Endothelial cell of umbilical vein (primary cell): ENCODE measurements at regions not wholly inside any gene's neighbourhood (a gene's known extent, or its start where the extent isn't known, plus 50 kb on each side); places are given as distances from the start of the nearest gene placed in this dataset.

Experiments used
- BruUV-seq: library from RNA; stranded (reverse); fragments of 400-500 nt; replicated peaks from 2 replicates; lab custom pipeline; 2021; lab: Mats Ljungman, UMichigan
- CTCF ChIA-PET: fragments of 300-600, 350-600 bp; sonication (Branson Sonifier 250); formaldehyde crosslinking; loops from one replicate; lab custom pipeline; 2021; ENCODE audit warnings: antibody characterized with exemption, inconsistent platforms; lab: Charles Lee
- POLR2A ChIA-PET: fragments of 300-600, 350-600 bp; sonication (Branson Sonifier 250); formaldehyde crosslinking; loops from one replicate; lab custom pipeline; 2021; ENCODE audit warnings: antibody characterized with exemption, inconsistent platforms; lab: Charles Lee
- DNase-seq: peaks from one replicate; pipeline ENCODE4 v3.0.0-alpha.2; 2011; ENCODE audit warnings: low read depth, low spot score
- FAIRE-seq: peaks from 2 replicates; lab custom pipeline; 2011; peaks lifted over from hg19 to GRCh38; lab: Jason Lieb, UNC
- H2AFZ ChIP-seq: 2 replicates; pipeline ENCODE4 v1.6.0; 2012; ENCODE audit warnings: low read depth, low read length, control low read depth, inconsistent platforms
- H3K27ac ChIP-seq: 2 replicates; pipeline ENCODE4 v1.5.1; 2011; ENCODE audit warnings: low read depth, mild to moderate bottlenecking, control low read depth, low read length, moderate library complexity; ENCODE audit not compliant: insufficient read depth
- H3K27me3 ChIP-seq, 2 experiments: 2 replicates each; pipeline versions ENCODE4 v1.6.0 to v1.6.1; 2011; ENCODE audit warnings: low read length in 2 of 2, mixed read lengths in 1 of 2; ENCODE audit not compliant: control insufficient read depth in 2 of 2, insufficient read depth in 2 of 2
- H3K36me3 ChIP-seq, 2 experiments: 2 replicates in 1 of 2; 3 replicates in 1 of 2; pipeline ENCODE4 v1.5.1; 2011; ENCODE audit warnings: low read length in 2 of 2, mild to moderate bottlenecking in 1 of 2, moderate library complexity in 1 of 2; ENCODE audit not compliant: control insufficient read depth in 2 of 2, insufficient read depth in 2 of 2; ENCODE audit errors: extremely low read depth in 1 of 2
- H3K4me1 ChIP-seq: 3 replicates; pipeline ENCODE4 v1.5.1; 2011; ENCODE audit warnings: mild to moderate bottlenecking, low read length; ENCODE audit not compliant: control insufficient read depth, insufficient read depth; ENCODE audit errors: extremely low read depth
- H3K4me2 ChIP-seq: 2 replicates; pipeline ENCODE4 v1.6.1; 2011; ENCODE audit warnings: low read length, control low read depth, mixed read lengths; ENCODE audit not compliant: insufficient read depth
- H3K4me3 ChIP-seq, 3 experiments: fragments of 200-600 bp in 1 of 3; sonication (generic), shearing (Covaris generic) in 1 of 3; replicated peaks in 1 of 3; 2 replicates each; pipeline ENCODE4 v1.5.1; 2011 to 2016; ENCODE audit warnings: control low read depth in 3 of 3, low read length in 3 of 3, mild to moderate bottlenecking in 2 of 3, inconsistent platforms in 1 of 3, low read depth in 1 of 3, moderate library complexity in 1 of 3; ENCODE audit not compliant: insufficient read depth in 1 of 3
- H3K79me2 ChIP-seq: 2 replicates; pipeline ENCODE4 v1.6.0; 2012; ENCODE audit warnings: low read length, inconsistent platforms; ENCODE audit not compliant: control insufficient read depth, insufficient read depth
- H3K9ac ChIP-seq: replicated peaks from 2 replicates; pipeline ENCODE3; 2011; ENCODE audit warnings: low read length, control low read depth; ENCODE audit not compliant: insufficient read depth; ENCODE audit errors: extremely low read depth
- H3K9me1 ChIP-seq: replicated peaks from 3 replicates; pipeline ENCODE4 v1.6.0; 2011; ENCODE audit warnings: mild to moderate bottlenecking, low read length; ENCODE audit not compliant: control insufficient read depth, insufficient read depth; ENCODE audit errors: extremely low read depth
- H3K9me3 ChIP-seq: replicated peaks from 2 replicates; pipeline ENCODE4 v1.5.1; 2012; ENCODE audit warnings: low read length, inconsistent platforms; ENCODE audit not compliant: control insufficient read depth, insufficient read depth
- H4K20me1 ChIP-seq: replicated peaks from 2 replicates; pipeline ENCODE3; 2011; ENCODE audit warnings: mild to moderate bottlenecking, low read length; ENCODE audit not compliant: control insufficient read depth, insufficient read depth; ENCODE audit errors: extremely low read depth
- EZH2 ChIP-seq: IDR thresholded peaks from 2 replicates; pipeline ENCODE4 v1.6.1; 2012; ENCODE audit warnings: borderline replicate concordance, low read depth, mild to moderate bottlenecking, moderate library complexity, low read length, inconsistent platforms; ENCODE audit not compliant: severe bottlenecking
- FOS ChIP-seq: IDR thresholded peaks from 2 replicates; pipeline ENCODE4 v1.6.1; 2011; ENCODE audit warnings: mild to moderate bottlenecking, low read length, moderate library complexity, borderline replicate concordance; ENCODE audit not compliant: insufficient read depth
- GATA2 ChIP-seq: IDR thresholded peaks from 2 replicates; pipeline ENCODE4 v1.7.0; 2011; ENCODE audit warnings: low read depth, mild to moderate bottlenecking, moderate library complexity, mixed read lengths, low read length; ENCODE audit not compliant: insufficient read length, insufficient read depth
- JUN ChIP-seq: IDR thresholded peaks from 2 replicates; pipeline ENCODE4 v1.6.1; 2011; ENCODE audit warnings: borderline replicate concordance, low read depth; ENCODE audit not compliant: insufficient read length, insufficient read depth
- MYC ChIP-seq: IDR thresholded peaks from one replicate; pipeline ENCODE4 v1.6.1; 2011; ENCODE audit warnings: mild to moderate bottlenecking, low read depth, low read length
- POLR2A ChIP-seq: IDR thresholded peaks from 2 replicates; pipeline ENCODE4 v1.6.1; 2012; ENCODE audit warnings: low read depth, mild to moderate bottlenecking, control low read depth, low read length
- dilution Hi-C: fragments of 300-500 bp; cut with MboI; formaldehyde crosslinking; loops from one replicate; pipeline ENCODE4 v1.15.0; 2019; ENCODE audit warnings: low sequenced_read_pairs; ENCODE audit not compliant: extremely low pct_ligation_motif_present
- intact Hi-C: fragments of 100-400 bp; cut with micrococcal nuclease; formaldehyde crosslinking; loops from one replicate; pipeline ENCODE4 v1.10.0; 2022
- TF ChIP-seq, protein P1 (sequence below), 2 donors: IDR thresholded peaks; 1 replicate in 1 of 2; 2 replicates in 1 of 2; pipeline ENCODE4 v1.5.1; 2011; ENCODE audit warnings: low read length in 2 of 2, mild to moderate bottlenecking in 2 of 2, moderate library complexity in 2 of 2, control low read depth in 1 of 2, inconsistent platforms in 1 of 2, low read depth in 1 of 2; ENCODE audit not compliant: insufficient read depth in 1 of 2; ENCODE audit errors: extremely low read depth in 1 of 2
- TF ChIP-seq, protein P2 (sequence below): IDR thresholded peaks from 2 replicates; pipeline ENCODE4 v1.6.1; 2011; ENCODE audit not compliant: insufficient read depth, insufficient read length

DNA sequence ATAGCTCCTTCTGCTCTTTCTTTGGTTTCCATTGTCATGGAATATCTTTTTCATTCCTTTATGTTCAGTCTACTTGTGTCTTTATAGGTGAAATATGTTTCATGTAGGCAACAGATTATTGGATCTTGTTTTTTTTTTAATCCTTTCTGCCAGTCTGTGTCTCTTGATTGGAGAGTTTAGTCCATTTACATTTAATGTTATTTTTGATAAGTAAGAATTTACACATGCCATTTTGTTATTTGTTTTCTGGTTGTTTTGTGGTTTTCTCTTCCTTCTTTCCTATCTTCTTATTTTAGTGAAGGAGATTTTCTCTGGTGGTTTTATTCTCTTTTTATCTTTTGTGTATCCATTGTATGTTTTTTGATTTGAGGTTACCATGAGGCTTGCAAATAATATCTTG, 52.5 kb upstream of the TAS2R16 start:
- Histone ChIP-seq H3K27me3 (no peaks in the 10 kb centered on the region), H3K9me1 (no peaks in the 10 kb centered on the region), H3K27ac (no peak overlapping the region), H3K36me3 (no peaks in the 10 kb centered on the region), H3K4me2 (no peak overlapping the region), H3K9ac (no peak overlapping the region), H2AFZ (no peak overlapping the region), H3K79me2 (no peaks in the 10 kb centered on the region), H3K4me1 (no peaks in the 10 kb centered on the region), H3K4me3 (no peak overlapping the region), H4K20me1 (no peaks in the 10 kb centered on the region), H3K9me3 (no peaks in the 10 kb centered on the region)
- dilution Hi-C loops = no loop called here
- CTCF ChIA-PET = no interaction called here
- intact Hi-C loops = loop anchor here (10.0 kb wide), 1 partner anchor 487 kb away; the partner anchor contains the start of gene IQUB
- no TSS peak for BruUV-seq
- DNase-seq (no peak), FAIRE-seq (no peak)
- TF ChIP-seq MYC (no peak), JUN (no peak), FOS (no peak), EZH2 (no peak), GATA2 (no peak), POLR2A (no peak)
- TF ChIP-seq, protein P1, sequence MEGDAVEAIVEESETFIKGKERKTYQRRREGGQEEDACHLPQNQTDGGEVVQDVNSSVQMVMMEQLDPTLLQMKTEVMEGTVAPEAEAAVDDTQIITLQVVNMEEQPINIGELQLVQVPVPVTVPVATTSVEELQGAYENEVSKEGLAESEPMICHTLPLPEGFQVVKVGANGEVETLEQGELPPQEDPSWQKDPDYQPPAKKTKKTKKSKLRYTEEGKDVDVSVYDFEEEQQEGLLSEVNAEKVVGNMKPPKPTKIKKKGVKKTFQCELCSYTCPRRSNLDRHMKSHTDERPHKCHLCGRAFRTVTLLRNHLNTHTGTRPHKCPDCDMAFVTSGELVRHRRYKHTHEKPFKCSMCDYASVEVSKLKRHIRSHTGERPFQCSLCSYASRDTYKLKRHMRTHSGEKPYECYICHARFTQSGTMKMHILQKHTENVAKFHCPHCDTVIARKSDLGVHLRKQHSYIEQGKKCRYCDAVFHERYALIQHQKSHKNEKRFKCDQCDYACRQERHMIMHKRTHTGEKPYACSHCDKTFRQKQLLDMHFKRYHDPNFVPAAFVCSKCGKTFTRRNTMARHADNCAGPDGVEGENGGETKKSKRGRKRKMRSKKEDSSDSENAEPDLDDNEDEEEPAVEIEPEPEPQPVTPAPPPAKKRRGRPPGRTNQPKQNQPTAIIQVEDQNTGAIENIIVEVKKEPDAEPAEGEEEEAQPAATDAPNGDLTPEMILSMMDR (IDR thresholded peaks at IDR 0.05; ENCODE audit: extremely low read depth in 1 of 2, insufficient read depth in 1 of 2, low read depth in 1 of 2, low read length in 2 of 2) = no peak
- TF ChIP-seq, protein P2, sequence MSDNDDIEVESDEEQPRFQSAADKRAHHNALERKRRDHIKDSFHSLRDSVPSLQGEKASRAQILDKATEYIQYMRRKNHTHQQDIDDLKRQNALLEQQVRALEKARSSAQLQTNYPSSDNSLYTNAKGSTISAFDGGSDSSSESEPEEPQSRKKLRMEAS = no peak
- POLR2A ChIA-PET = no interaction called here
